Right ventricle myocardium superior (tissue), 1 donor: ENCODE measurements at regions not wholly inside any gene's neighbourhood (a gene's known extent, or its start where the extent isn't known, plus 50 kb on each side); places are given as distances from the start of the nearest gene placed in this dataset.

Source experiments
- ATAC-seq: fragments of 200-7000 bp; cut with Tn5 transposase; one replicate; pipeline ENCODE4 v1.9.1; 2020; ENCODE audit warnings: mild to moderate bottlenecking; ENCODE audit not compliant: poor library complexity
- DNase-seq: peaks from one replicate; pipeline ENCODE4 v3.0.0-alpha.2; 2020
- intact Hi-C: fragments of 100-400 bp; cut with DNase I; formaldehyde crosslinking; loops from one replicate; pipeline ENCODE4 v1.11.2; 2022
- donor health status: DM: no; HTN: yes; CAD: no; lungs with severe emphysema.

- DNase-seq: no peak
- intact Hi-C loops: no loop called here
- no peak for ATAC-seq
Measured at GRCh38 chr13:104111031-104111430, 1044.8 kb upstream of the SLC10A2 start.

GRCh38 chr13:104106705-104107393 is 1040.6 kb upstream of the SLC10A2 start:
- ATAC-seq: no peak
- intact Hi-C loops: no loop called here
- no peak for DNase-seq

- DNase-seq (no peak), ATAC-seq (no peak)
- intact Hi-C loops: no loop called here
Measured at GRCh38 chr13:104105418-104106355, 1039.5 kb upstream of the SLC10A2 start.

GRCh38 chr13:104099750-104100149 is 1033.5 kb upstream of the SLC10A2 start:
- ATAC-seq: no peak
- DNase-seq: no peak
- intact Hi-C loops: no loop called here

DNA sequence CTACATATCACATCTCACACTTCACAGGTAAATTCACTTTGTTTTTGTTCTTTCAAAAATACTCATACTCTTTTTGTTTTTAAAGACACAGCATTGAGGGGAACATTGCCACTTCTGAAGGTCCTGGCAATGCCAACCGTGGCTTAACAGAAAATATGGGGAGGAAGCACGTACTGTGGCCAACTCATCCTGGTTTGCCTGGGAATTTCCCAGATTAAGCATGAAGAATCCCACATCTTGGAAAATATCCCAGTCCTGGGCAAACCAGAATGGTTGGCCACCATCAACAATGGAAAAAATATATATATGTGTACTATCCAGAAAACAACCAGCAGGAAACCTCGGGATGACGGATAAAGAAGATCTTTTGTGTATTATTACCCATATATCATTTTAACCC is 1032.2 kb upstream of the SLC10A2 start:
- ATAC-seq: no peak
- intact Hi-C loops: no loop called here
- DNase-seq: no peak

DNA sequence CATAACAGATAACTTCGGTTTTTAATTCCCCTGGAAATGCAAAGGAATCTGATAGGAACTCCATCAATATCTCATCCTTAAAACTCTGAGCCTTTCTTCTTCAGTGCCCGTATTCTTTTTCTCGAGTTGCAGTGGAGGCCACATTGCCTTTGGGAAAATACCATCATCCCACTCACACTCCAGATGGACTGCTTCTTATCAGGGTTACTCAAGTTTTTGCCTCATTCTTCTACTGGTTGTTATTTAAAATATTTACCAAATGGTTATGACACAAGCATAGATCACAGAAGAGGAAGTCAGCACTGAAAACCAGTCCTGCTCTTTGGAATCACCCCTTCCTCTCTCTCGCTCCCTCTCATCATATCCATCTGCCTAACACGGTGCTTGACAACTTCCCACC is 1020.5 kb upstream of the SLC10A2 start:
- ATAC-seq (no peak), DNase-seq (no peak)
- intact Hi-C loops: no loop called here

DNA sequence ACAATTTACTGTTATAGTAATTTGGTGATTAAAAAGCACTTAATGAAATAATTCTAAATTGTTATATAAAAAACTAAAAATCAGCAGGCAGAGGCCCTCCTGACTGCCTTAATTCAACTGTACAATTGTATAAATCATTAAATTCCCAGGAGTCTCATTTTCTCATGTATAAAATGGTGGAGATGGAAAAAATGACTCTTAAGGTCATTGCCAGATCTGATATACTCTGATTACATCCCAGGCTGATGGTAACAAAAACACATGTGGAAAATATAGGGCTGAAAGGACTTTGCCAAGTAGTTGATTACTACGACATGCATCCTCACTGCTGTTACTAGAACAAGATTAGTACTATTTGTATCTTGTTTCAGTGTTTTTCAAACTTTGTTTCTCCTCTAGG is 1020.0 kb upstream of the SLC10A2 start:
- no peak for ATAC-seq
- DNase-seq: no peak
- intact Hi-C loops: no loop called here

DNA sequence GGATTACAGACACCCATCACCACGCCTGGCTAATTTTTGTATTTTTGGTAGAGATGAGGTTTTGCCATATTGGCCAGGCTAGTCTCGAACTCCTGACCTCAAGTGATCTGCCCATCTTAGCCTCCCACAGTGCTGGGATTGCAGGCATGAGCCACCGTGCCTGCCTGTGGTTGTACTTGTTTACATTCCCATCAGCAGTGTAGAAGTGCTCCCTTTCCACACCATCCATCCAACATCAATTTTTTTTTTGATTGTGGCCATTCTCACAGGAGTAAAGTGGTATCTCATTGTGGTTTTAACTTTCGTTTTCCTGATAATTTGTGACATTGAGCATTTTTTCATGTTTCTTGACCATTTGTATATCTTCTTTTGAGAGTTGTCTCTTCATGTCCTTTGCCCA is 1019.4 kb upstream of the SLC10A2 start:
- DNase-seq (no peak), ATAC-seq (no peak)
- intact Hi-C loops: no loop called here

- no peak for ATAC-seq
- intact Hi-C loops: no loop called here
Measured at GRCh38 chr13:104074326-104074725, 1008.1 kb upstream of the SLC10A2 start.

DNA sequence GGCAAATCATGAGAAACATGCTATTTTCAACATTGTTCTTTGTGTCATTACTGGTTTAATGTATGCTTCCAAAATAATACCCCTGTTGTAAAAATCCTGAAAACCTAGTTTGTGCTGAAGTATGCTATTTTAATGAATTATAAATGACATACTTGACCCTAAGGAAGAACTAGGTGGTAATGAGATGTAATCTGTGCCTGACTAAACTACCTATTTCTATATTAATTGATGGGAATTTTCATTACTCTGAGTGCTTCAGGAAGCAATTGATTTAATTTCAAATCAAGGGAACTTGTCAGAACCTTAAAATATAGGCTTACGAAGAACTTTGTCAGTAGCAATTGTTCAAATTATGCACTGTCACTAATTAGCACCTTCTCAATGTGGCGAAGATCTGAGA is 1005.6 kb upstream of the SLC10A2 start:
- DNase-seq: no peak
- intact Hi-C loops: no loop called here
- ATAC-seq: no peak

More at GRCh38 chr13:104074326-104074725, 1008.1 kb upstream of the SLC10A2 start:
- no peak for DNase-seq

- intact Hi-C loops: no loop called here
- no peak for ATAC-seq
Measured at GRCh38 chr13:104065328-104065727, 999.1 kb upstream of the SLC10A2 start.

GRCh38 chr13:104057861-104058260 is 991.6 kb upstream of the SLC10A2 start:
- ATAC-seq (no peak), DNase-seq (no peak)
- intact Hi-C loops: no loop called here

More at GRCh38 chr13:104065328-104065727, 999.1 kb upstream of the SLC10A2 start:
- no peak for DNase-seq

DNA sequence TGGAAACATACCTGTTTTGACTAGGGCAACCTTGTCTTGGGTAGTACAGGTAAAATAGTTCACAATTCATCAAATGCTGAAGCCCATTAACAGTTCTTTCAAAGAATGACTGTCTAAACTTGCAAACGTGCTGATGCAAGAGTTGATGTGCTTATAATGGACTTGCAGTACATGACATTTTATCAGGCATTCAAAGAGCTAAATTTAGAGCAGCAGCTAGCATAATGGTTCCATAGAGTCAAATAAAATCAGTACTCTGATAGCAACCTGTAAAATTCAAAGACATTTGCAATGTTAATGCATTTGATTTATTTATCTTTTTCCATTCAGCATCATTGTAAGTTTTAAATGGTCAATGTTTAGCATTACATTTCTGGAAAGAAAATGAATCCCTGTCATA is 979.7 kb upstream of the SLC10A2 start:
- DNase-seq (no peak), ATAC-seq (no peak)
- intact Hi-C loops: no loop called here

- no peak for ATAC-seq
- intact Hi-C loops: no loop called here
- no peak for DNase-seq
Measured at GRCh38 chr13:104043184-104043583, 977.0 kb upstream of the SLC10A2 start.

DNA sequence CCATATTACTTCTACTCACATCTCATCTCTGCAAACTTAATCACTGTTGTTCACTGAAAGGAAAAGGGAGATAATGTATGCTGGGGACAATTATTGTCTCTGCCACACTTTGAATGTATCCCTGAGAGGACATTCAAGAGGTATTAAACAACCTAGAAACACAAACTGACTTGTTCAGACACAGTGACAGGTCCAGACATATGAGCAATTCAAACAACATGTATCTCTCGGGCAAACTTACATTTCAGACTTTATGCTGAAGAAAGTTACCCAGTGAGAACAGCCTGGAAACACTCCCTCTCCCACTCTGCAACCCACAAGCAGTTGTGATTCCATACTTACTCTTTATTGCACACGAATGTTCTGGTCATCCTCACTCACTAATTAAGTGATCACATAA is 968.7 kb upstream of the SLC10A2 start:
- intact Hi-C loops: no loop called here
- DNase-seq (no peak), ATAC-seq (no peak)

DNA sequence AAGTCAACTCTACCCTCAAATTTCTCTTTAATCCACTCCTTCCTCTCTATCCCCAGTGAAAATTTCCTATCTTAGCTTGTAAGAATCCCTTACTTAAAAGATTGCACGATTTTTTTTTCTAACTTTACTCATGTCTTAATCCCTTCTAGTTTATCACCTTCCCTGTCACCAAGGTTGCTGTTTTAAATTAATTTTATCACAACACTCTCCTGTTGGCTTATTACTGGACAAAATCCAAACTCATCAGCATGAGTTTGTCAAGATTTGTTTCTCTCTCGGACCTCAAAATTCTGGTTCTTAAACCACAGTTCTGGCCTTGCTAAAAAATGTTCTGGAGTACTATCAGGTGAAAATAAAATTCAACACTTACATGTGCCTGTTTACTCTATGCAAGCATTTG is 959.1 kb upstream of the SLC10A2 start:
- ATAC-seq (peak; percentile 62), DNase-seq (no peak)
- intact Hi-C loops: no loop called here

DNA sequence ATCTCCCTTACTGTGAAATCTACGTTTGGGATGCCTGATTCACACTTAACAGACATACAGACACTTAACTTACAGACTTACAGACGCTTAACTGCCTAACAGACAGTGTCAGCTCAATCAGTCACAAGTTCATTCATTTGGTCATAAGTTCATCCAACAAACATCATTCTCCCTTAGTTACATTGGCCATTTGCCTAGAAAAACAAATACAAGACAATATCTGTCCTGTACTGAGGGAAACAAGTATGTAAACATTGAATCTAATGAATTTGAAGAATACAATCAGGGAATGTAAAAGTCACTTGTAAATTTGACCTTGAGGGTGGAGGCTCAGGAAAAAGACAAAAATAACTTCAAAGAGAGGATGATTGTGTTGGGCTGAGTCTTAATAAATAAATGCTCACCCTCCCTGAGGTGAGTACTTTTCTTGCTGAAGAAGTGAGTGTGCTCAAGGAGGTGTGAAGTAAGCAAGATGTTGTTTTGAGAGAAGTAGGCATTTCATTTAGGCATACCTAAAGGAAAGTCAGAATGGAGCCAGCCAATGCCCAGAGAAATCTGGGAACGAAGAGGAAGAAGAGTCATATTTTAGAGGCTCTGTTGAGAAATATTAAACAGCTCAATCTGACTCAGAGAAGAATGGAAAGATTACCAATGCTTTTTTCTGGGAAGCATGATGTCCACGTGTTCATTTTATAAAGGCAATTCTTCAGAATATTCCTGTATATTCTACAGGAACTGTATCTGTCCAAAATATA is 958.4 kb upstream of the SLC10A2 start:
- no peak for DNase-seq
- intact Hi-C loops: no loop called here
- ATAC-seq: peak; percentile 81

GRCh38 chr13:104021806-104022397 is 955.7 kb upstream of the SLC10A2 start:
- intact Hi-C loops: no loop called here
- ATAC-seq: no peak
- no peak for DNase-seq

GRCh38 chr13:104017317-104017716 is 951.1 kb upstream of the SLC10A2 start:
- no peak for DNase-seq
- ATAC-seq: no peak

More at GRCh38 chr13:104017317-104017716, 951.1 kb upstream of the SLC10A2 start:
- intact Hi-C loops: no loop called here
